ENCODE measurements at regions not wholly inside any gene's neighbourhood (a gene's known extent, or its start where the extent isn't known, plus 50 kb on each side); places are given as distances from the start of the nearest gene placed in this dataset.
"Not testable (repeated sequence)": the region's sequence is repeated elsewhere in the genome, so short reads cannot be mapped to it uniquely, and the experiment has no call there.

- TF ChIP-seq POLR2A, CTCF, POLR2AphosphoS5 (IDR thresholded peaks at IDR 0.05): not testable (repeated sequence)
Measured at GRCh38 chr11:103611526-103612260, 424.7 kb upstream of the DDI1 start.
